HG03378 (cell line): ENCODE measurements at regions not wholly inside any gene's neighbourhood (a gene's known extent, or its start where the extent isn't known, plus 50 kb on each side); places are given as distances from the start of the nearest gene placed in this dataset.

Source experiments
- ATAC-seq: cut with Tn5 transposase; IDR thresholded peaks from one replicate; pipeline ENCODE4 v1.9.1; 2021; ENCODE audit warnings: mild to moderate bottlenecking, moderate library complexity; ENCODE audit not compliant: unreplicated experiment

- ATAC-seq: no peak
These were observed 60.1 kb upstream of the ASXL3 start for GRCh38 chr18:33517950-33518349.

GRCh38 chr18:33513027-33513426 is 65.0 kb upstream of the ASXL3 start:
- no peak for ATAC-seq

- no peak for ATAC-seq
These were observed 66.5 kb upstream of the CCDC178 start for GRCh38 chr18:33507019-33507418.

GRCh38 chr18:33505798-33506197 is 65.3 kb upstream of the CCDC178 start:
- no peak for ATAC-seq

- ATAC-seq: no peak
These were observed 64.8 kb upstream of the CCDC178 start for GRCh38 chr18:33505297-33505696.

- peak; percentile 63 for ATAC-seq
These were observed 54.8 kb upstream of the CCDC178 start for GRCh38 chr18:33495278-33495677.
